Fibroblast of the aortic adventitia (primary cell): ENCODE measurements at regions not wholly inside any gene's neighbourhood (a gene's known extent, or its start where the extent isn't known, plus 50 kb on each side); places are given as distances from the start of the nearest gene placed in this dataset.

ENCODE experiments used
- DNase-seq: peaks from one replicate; pipeline ENCODE4 v3.0.0-alpha.2; 2010; ENCODE audit warnings: low read depth
- H3K4me3 ChIP-seq: 2 replicates; pipeline ENCODE4 v1.5.1; 2011; ENCODE audit warnings: low read depth, mild to moderate bottlenecking, control low read depth, low read length, moderate library complexity
- CTCF ChIP-seq: IDR thresholded peaks from 2 replicates; pipeline ENCODE4 v1.5.1; 2011; ENCODE audit warnings: mild to moderate bottlenecking, low read length, control low read depth, inconsistent platforms; ENCODE audit not compliant: insufficient read depth

- no peak for TF ChIP-seq CTCF
- DNase-seq: no peak
- no peak overlapping the region for H3K4me3 ChIP-seq
Observed at GRCh38 chr12:67816269-67816668, 167.7 kb downstream of the DYRK2 start.

GRCh38 chr12:67818459-67818903 is 169.9 kb downstream of the DYRK2 start:
- no peak overlapping the region for H3K4me3 ChIP-seq
- no peak for DNase-seq
- no peak for TF ChIP-seq CTCF

GRCh38 chr12:67819902-67820301 is 169.3 kb upstream of the IFNG-AS1 start:
- no peak for DNase-seq
- TF ChIP-seq CTCF: no peak
- H3K4me3 ChIP-seq: no peak overlapping the region

GRCh38 chr12:67820694-67821093 is 168.6 kb upstream of the IFNG-AS1 start:
- no peak for DNase-seq
- H3K4me3 ChIP-seq: no peak overlapping the region
- TF ChIP-seq CTCF: no peak

- no peak for DNase-seq
- no peak for TF ChIP-seq CTCF
- no peak overlapping the region for H3K4me3 ChIP-seq
Observed at GRCh38 chr12:67822826-67823225, 166.4 kb upstream of the IFNG-AS1 start.

GRCh38 chr12:67826148-67826547 is 163.1 kb upstream of the IFNG-AS1 start:
- DNase-seq: no peak
- TF ChIP-seq CTCF: no peak
- no peak overlapping the region for H3K4me3 ChIP-seq

- DNase-seq: peak; percentile 35
- peak overlapping the region; percentile 66 for H3K4me3 ChIP-seq
Observed at GRCh38 chr12:67826946-67827720, 162.1 kb upstream of the IFNG-AS1 start.

More at GRCh38 chr12:67826946-67827720, 162.1 kb upstream of the IFNG-AS1 start:
- TF ChIP-seq CTCF: no peak
